Tibial nerve (tissue), 4 donors: ENCODE measurements at regions not wholly inside any gene's neighbourhood (a gene's known extent, or its start where the extent isn't known, plus 50 kb on each side); places are given as distances from the start of the nearest gene placed in this dataset.

Experiments
- DNase-seq, 2 donors: peaks; one replicate each; pipeline ENCODE4 v3.0.0-alpha.2; 2019; ENCODE audit warnings: low spot score in 2 of 2
- H3K27ac ChIP-seq, 4 donors: fragments of 200-600 bp; sonication (generic) in 3 of 4; one replicate each; pipeline ENCODE4 v1.5.1; 2017 to 2019; ENCODE audit warnings: mild to moderate bottlenecking in 1 of 4
- H3K27me3 ChIP-seq, 2 donors: fragments of 200-600 bp; sonication (generic) in 1 of 2; one replicate each; pipeline versions ENCODE4 v1.5.1 to v1.6.0; 2017 to 2019
- H3K36me3 ChIP-seq, 3 donors: fragments of 200-600 bp; sonication (generic); one replicate each; pipeline ENCODE4 v1.5.1; 2018 to 2019
- H3K4me1 ChIP-seq, 4 donors: fragments of 200-600 bp; sonication (generic) in 3 of 4; one replicate each; pipeline ENCODE4 v1.5.1; 2017 to 2019
- H3K4me3 ChIP-seq, 4 donors: fragments of 200-600 bp; sonication (generic) in 3 of 4; one replicate each; pipeline ENCODE4 v1.5.1; 2017 to 2019; ENCODE audit warnings: mild to moderate bottlenecking in 1 of 4, moderate library complexity in 1 of 4
- H3K9me3 ChIP-seq, 4 donors: fragments of 200-600 bp; sonication (generic) in 3 of 4; one replicate each; pipeline ENCODE4 v1.5.1; 2017 to 2019
- CTCF ChIP-seq, 5 experiments: fragments of 200-600 bp in 3 of 5; fragments of 450-650 bp in 2 of 5; sonication (generic) in 3 of 5; IDR thresholded peaks; one replicate each; pipeline ENCODE4 v1.5.1; 2016 to 2019; ENCODE audit warnings: antibody characterized with exemption in 5 of 5, mild to moderate bottlenecking in 3 of 5, moderate library complexity in 2 of 5
- EP300 ChIP-seq, 2 donors: sonication (generic); formaldehyde crosslinking; IDR thresholded peaks; one replicate each; pipeline ENCODE4 v1.6.1; 2017; ENCODE audit warnings: antibody characterized with exemption in 2 of 2, mild to moderate bottlenecking in 1 of 2
- POLR2A ChIP-seq, 2 donors: fragments of 450-650 bp; IDR thresholded peaks; one replicate each; pipeline ENCODE4 v1.6.1; 2017; ENCODE audit warnings: antibody characterized with exemption in 2 of 2, mild to moderate bottlenecking in 2 of 2, moderate library complexity in 2 of 2
- whole genome bisulfite sequencing, 2 donors: methylation state at CpG; one replicate each; pipeline ENCODE4 v1.1.5; 2018; 5-methylcytosine and 5-hydroxymethylcytosine counted together

GRCh38 chr9:10910779-10911178, 298.0 kb upstream of the PTPRD start:
- Histone ChIP-seq H3K27ac (no peak overlapping the region), H3K27me3 (no peaks in the 10 kb centered on the region), H3K9me3 (peaks cover 0 to 9% (median 0%) of the 10 kb centered on the region in 4 donors), H3K4me1 (no peaks in the 10 kb centered on the region), H3K4me3 (no peak overlapping the region), H3K36me3 (no peaks in the 10 kb centered on the region)
- DNase-seq, result no peak
- WGBS, 2 donors, result 93 to 94% methylated on average over 15 to 25 of the region's 25 CpGs
- TF ChIP-seq CTCF (IDR thresholded peaks at IDR 0.05), result no peak
- TF ChIP-seq POLR2A (IDR thresholded peaks at IDR 0.05), result no peak
- no peak for TF ChIP-seq EP300 (IDR thresholded peaks at IDR 0.05)

GRCh38 chr9:10911373-10911772, 298.6 kb upstream of the PTPRD start:
- no peak for DNase-seq
- H3K27me3 ChIP-seq, result no peaks in the 10 kb centered on the region
- peaks cover 0 to 9% (median 0%) of the 10 kb centered on the region in 4 donors for H3K9me3 ChIP-seq
- no peak for TF ChIP-seq CTCF (IDR thresholded peaks at IDR 0.05)
- no peaks in the 10 kb centered on the region for H3K36me3 ChIP-seq
- no peak overlapping the region for H3K4me3 ChIP-seq
- H3K4me1 ChIP-seq, result no peaks in the 10 kb centered on the region
- WGBS, 2 donors, result 89 to 94% methylated on average over 6 of the region's 6 CpGs
- no peak overlapping the region for H3K27ac ChIP-seq

GRCh38 chr9:10917001-10917400, 304.2 kb upstream of the PTPRD start:
- 63 to 64% methylated on average over 2 of the region's 2 CpGs for WGBS, 2 donors
- Histone ChIP-seq H3K27ac (no peak overlapping the region), H3K4me3 (no peak overlapping the region), H3K27me3 (no peaks in the 10 kb centered on the region), H3K36me3 (no peaks in the 10 kb centered on the region), H3K9me3 (no peaks in the 10 kb centered on the region), H3K4me1 (no peaks in the 10 kb centered on the region)
- no peak for DNase-seq
- TF ChIP-seq CTCF (IDR thresholded peaks at IDR 0.05) (no peak), EP300 (IDR thresholded peaks at IDR 0.05) (no peak), POLR2A (IDR thresholded peaks at IDR 0.05) (no peak)

- Histone ChIP-seq H3K4me3 (no peak overlapping the region), H3K27me3 (no peaks in the 10 kb centered on the region), H3K27ac (no peak overlapping the region), H3K9me3 (no peaks in the 10 kb centered on the region), H3K36me3 (no peaks in the 10 kb centered on the region), H3K4me1 (no peaks in the 10 kb centered on the region)
- TF ChIP-seq CTCF (IDR thresholded peaks at IDR 0.05) (no peak), POLR2A (IDR thresholded peaks at IDR 0.05) (no peak), EP300 (IDR thresholded peaks at IDR 0.05) (no peak)
- DNase-seq, result no peak
- whole genome bisulfite sequencing, 2 donors, result 11 to 12% methylated on average over 2 of the region's 2 CpGs
Measured at GRCh38 chr9:10921671-10922070, 308.9 kb upstream of the PTPRD start.

- WGBS, 2 donors, result 71 to 93% methylated on average over 4 of the region's 4 CpGs
- Histone ChIP-seq H3K9me3 (no peaks in the 10 kb centered on the region), H3K27ac (no peak overlapping the region), H3K4me1 (no peaks in the 10 kb centered on the region), H3K4me3 (no peak overlapping the region), H3K36me3 (no peaks in the 10 kb centered on the region), H3K27me3 (no peaks in the 10 kb centered on the region)
- no peak for DNase-seq
- TF ChIP-seq CTCF (IDR thresholded peaks at IDR 0.05) (no peak), POLR2A (IDR thresholded peaks at IDR 0.05) (no peak), EP300 (IDR thresholded peaks at IDR 0.05) (no peak)
Measured at GRCh38 chr9:10925896-10926295, 313.1 kb upstream of the PTPRD start.
